ENCODE measurements at regions not wholly inside any gene's neighbourhood (a gene's known extent, or its start where the extent isn't known, plus 50 kb on each side); places are given as distances from the start of the nearest gene placed in this dataset.

- intact Hi-C loops (cut with DNase I): no loop called here
- H3K27ac ChIP-seq: no peak overlapping the region
- H3K4me3 ChIP-seq: no peak overlapping the region
- no peaks in the 10 kb centered on the region for H3K27me3 ChIP-seq (replicated peaks; ENCODE audit: insufficient read depth)
- H3K4me1 ChIP-seq (replicated peaks): peaks cover 6% of the 10 kb centered on the region
- DNase-seq (ENCODE audit: low spot score): no peak
- H3K36me3 ChIP-seq: no peaks in the 10 kb centered on the region
- H3K9me3 ChIP-seq: no peaks in the 10 kb centered on the region
- TF ChIP-seq POLR2AphosphoS5 (IDR thresholded peaks at IDR 0.05) (no peak), POLR2A (IDR thresholded peaks at IDR 0.05) (no peak)
- TF ChIP-seq, protein P1, sequence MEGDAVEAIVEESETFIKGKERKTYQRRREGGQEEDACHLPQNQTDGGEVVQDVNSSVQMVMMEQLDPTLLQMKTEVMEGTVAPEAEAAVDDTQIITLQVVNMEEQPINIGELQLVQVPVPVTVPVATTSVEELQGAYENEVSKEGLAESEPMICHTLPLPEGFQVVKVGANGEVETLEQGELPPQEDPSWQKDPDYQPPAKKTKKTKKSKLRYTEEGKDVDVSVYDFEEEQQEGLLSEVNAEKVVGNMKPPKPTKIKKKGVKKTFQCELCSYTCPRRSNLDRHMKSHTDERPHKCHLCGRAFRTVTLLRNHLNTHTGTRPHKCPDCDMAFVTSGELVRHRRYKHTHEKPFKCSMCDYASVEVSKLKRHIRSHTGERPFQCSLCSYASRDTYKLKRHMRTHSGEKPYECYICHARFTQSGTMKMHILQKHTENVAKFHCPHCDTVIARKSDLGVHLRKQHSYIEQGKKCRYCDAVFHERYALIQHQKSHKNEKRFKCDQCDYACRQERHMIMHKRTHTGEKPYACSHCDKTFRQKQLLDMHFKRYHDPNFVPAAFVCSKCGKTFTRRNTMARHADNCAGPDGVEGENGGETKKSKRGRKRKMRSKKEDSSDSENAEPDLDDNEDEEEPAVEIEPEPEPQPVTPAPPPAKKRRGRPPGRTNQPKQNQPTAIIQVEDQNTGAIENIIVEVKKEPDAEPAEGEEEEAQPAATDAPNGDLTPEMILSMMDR (IDR thresholded peaks at IDR 0.05): no peak
- 85% methylated on average over 1 of the region's 1 CpG for WGBS
Observed at GRCh38 chr6:164148788-164149187, 734.3 kb downstream of the QKI start.

GRCh38 chr6:164144316-164144715, 729.8 kb downstream of the QKI start:
- WGBS: 93% methylated on average over 13 of the region's 13 CpGs
- no peak for TF ChIP-seq POLR2AphosphoS5 (IDR thresholded peaks at IDR 0.05)
- TF ChIP-seq, protein P1 (IDR thresholded peaks at IDR 0.05): no peak
- no peak for TF ChIP-seq POLR2A (IDR thresholded peaks at IDR 0.05)

DNA sequence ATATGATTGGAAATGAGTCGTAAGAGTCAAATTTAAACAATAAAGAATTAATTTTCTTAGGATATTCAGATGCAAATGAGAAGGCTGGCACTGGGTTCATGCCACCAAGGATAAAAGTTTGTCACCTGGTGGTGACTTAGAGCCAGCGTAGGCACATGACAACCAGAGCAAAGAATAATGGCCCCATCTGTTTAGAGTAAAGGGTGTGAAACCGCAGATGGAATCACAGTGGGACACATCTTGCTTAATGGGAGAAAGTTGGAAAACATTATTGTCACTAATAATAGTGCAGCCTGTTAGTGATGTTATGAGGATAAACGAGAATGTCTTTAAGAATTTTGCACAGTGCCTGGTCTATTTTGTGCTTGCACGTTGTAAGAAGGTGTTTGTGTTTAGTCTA, 727.8 kb downstream of the QKI start:
- Histone ChIP-seq H3K27me3 (replicated peaks; ENCODE audit: insufficient read depth) (no peaks in the 10 kb centered on the region), H3K36me3 (no peaks in the 10 kb centered on the region), H3K4me1 (replicated peaks) (no peaks in the 10 kb centered on the region), H3K27ac (no peak overlapping the region), H3K4me3 (no peak overlapping the region), H3K9me3 (no peaks in the 10 kb centered on the region)
- WGBS: 76% methylated on average over 5 of the region's 5 CpGs
- DNase-seq (ENCODE audit: low spot score): no peak
- TF ChIP-seq POLR2AphosphoS5 (IDR thresholded peaks at IDR 0.05): no peak
- TF ChIP-seq, protein P1 (IDR thresholded peaks at IDR 0.05): no peak
- no peak for TF ChIP-seq POLR2A (IDR thresholded peaks at IDR 0.05)
- intact Hi-C loops (cut with DNase I): no loop called here

More at GRCh38 chr6:164144316-164144715, 729.8 kb downstream of the QKI start:
- H3K4me1 ChIP-seq (replicated peaks): no peaks in the 10 kb centered on the region
- no peaks in the 10 kb centered on the region for H3K36me3 ChIP-seq
- H3K4me3 ChIP-seq: no peak overlapping the region
- H3K9me3 ChIP-seq: no peaks in the 10 kb centered on the region
- no peak for DNase-seq (ENCODE audit: low spot score)
- no peak overlapping the region for H3K27ac ChIP-seq
- H3K27me3 ChIP-seq (replicated peaks; ENCODE audit: insufficient read depth): no peaks in the 10 kb centered on the region
- intact Hi-C loops (cut with DNase I): no loop called here

GRCh38 chr6:164135511-164136132, 721.1 kb downstream of the QKI start:
- Histone ChIP-seq H3K4me3 (no peak overlapping the region), H3K4me1 (replicated peaks) (no peaks in the 10 kb centered on the region), H3K36me3 (no peaks in the 10 kb centered on the region), H3K27me3 (replicated peaks; ENCODE audit: insufficient read depth) (no peaks in the 10 kb centered on the region), H3K9me3 (no peaks in the 10 kb centered on the region), H3K27ac (no peak overlapping the region)
- DNase-seq (ENCODE audit: low spot score): no peak
- 70% methylated on average over 5 of the region's 5 CpGs for WGBS
- intact Hi-C loops (cut with DNase I): no loop called here
- TF ChIP-seq, protein P1 (IDR thresholded peaks at IDR 0.05): no peak
- TF ChIP-seq POLR2AphosphoS5 (IDR thresholded peaks at IDR 0.05) (no peak), POLR2A (IDR thresholded peaks at IDR 0.05) (no peak)

- Histone ChIP-seq H3K4me3 (no peak overlapping the region), H3K9me3 (no peaks in the 10 kb centered on the region), H3K36me3 (no peaks in the 10 kb centered on the region), H3K4me1 (replicated peaks) (no peaks in the 10 kb centered on the region), H3K27me3 (replicated peaks; ENCODE audit: insufficient read depth) (no peaks in the 10 kb centered on the region), H3K27ac (no peak overlapping the region)
- intact Hi-C loops (cut with DNase I): no loop called here
- no peak for TF ChIP-seq POLR2A (IDR thresholded peaks at IDR 0.05)
- TF ChIP-seq POLR2AphosphoS5 (IDR thresholded peaks at IDR 0.05): peak; percentile 66
- TF ChIP-seq, protein P1 (IDR thresholded peaks at IDR 0.05): no peak
- 42% methylated on average over 2 of the region's 2 CpGs for WGBS
- DNase-seq (ENCODE audit: low spot score): peak; percentile 40
Observed at GRCh38 chr6:164133095-164133494, 718.6 kb downstream of the QKI start.
